ENCODE measurements at regions not wholly inside any gene's neighbourhood (a gene's known extent, or its start where the extent isn't known, plus 50 kb on each side); places are given as distances from the start of the nearest gene placed in this dataset.

- Histone ChIP-seq H3K9me3 (no peaks in the 10 kb centered on the region), H3K4me3 (no peak overlapping the region), H3K4me1 (no peaks in the 10 kb centered on the region), H3K36me3 (no peaks in the 10 kb centered on the region), H3K27me3 (no peaks in the 10 kb centered on the region), H3K27ac (no peak overlapping the region)
- intact Hi-C loops (cut with DNase I; ENCODE audit: low total_unique reads), result no loop called here
- no peak for DNase-seq
- TF ChIP-seq CTCF (IDR thresholded peaks at IDR 0.05 in 4 of 5, conservative IDR thresholded peaks at IDR 0.05 in 1 of 5) (no peak), POLR2A (IDR thresholded peaks at IDR 0.05) (no peak)
- no peak for ATAC-seq
- in situ Hi-C loops (cut with MboI; ENCODE audit: low sequenced_read_pairs in 4 of 4), result no loop called here
Observed at GRCh38 chr4:117971403-117971802, 62.9 kb upstream of the NDST3 start.

GRCh38 chr4:117983541-117984365, 50.5 kb upstream of the NDST3 start:
- no peak for DNase-seq
- TF ChIP-seq CTCF (IDR thresholded peaks at IDR 0.05 in 4 of 5, conservative IDR thresholded peaks at IDR 0.05 in 1 of 5) (no peak), POLR2A (IDR thresholded peaks at IDR 0.05) (no peak)

GRCh38 chr4:117984366-117984680, 50.0 kb upstream of the NDST3 start:
- ATAC-seq, result no peak
- no peaks in the 10 kb centered on the region for H3K36me3 ChIP-seq
- in situ Hi-C loops (cut with MboI; ENCODE audit: low sequenced_read_pairs in 4 of 4), result no loop called here

More at GRCh38 chr4:117983541-117984365, 50.5 kb upstream of the NDST3 start:
- H3K27me3 ChIP-seq, result no peaks in the 10 kb centered on the region
- no peaks in the 10 kb centered on the region for H3K4me1 ChIP-seq
- no peaks in the 10 kb centered on the region for H3K36me3 ChIP-seq
- in situ Hi-C loops (cut with MboI; ENCODE audit: low sequenced_read_pairs in 4 of 4) (no loop called here), intact Hi-C loops (cut with DNase I; ENCODE audit: low total_unique reads) (no loop called here)
- H3K27ac ChIP-seq, result no peak overlapping the region
- no peak for ATAC-seq
- no peaks in the 10 kb centered on the region for H3K9me3 ChIP-seq
- H3K4me3 ChIP-seq, result no peak overlapping the region

More at GRCh38 chr4:117984366-117984680, 50.0 kb upstream of the NDST3 start:
- Histone ChIP-seq H3K4me3 (no peak overlapping the region), H3K9me3 (no peaks in the 10 kb centered on the region), H3K27ac (no peak overlapping the region), H3K4me1 (no peaks in the 10 kb centered on the region), H3K27me3 (no peaks in the 10 kb centered on the region)
- DNase-seq, result no peak
- TF ChIP-seq POLR2A (IDR thresholded peaks at IDR 0.05) (no peak), CTCF (IDR thresholded peaks at IDR 0.05 in 4 of 5, conservative IDR thresholded peaks at IDR 0.05 in 1 of 5) (no peak)
- intact Hi-C loops (cut with DNase I; ENCODE audit: low total_unique reads), result no loop called here

Data from gastrocnemius medialis (tissue), 4 donors.